ENCODE measurements at regions not wholly inside any gene's neighbourhood (a gene's known extent, or its start where the extent isn't known, plus 50 kb on each side); places are given as distances from the start of the nearest gene placed in this dataset.

- TF ChIP-seq CTCF (conservative IDR thresholded peaks at IDR 0.05; ENCODE audit: low read depth, low read length) = no peak
- no peak for DNase-seq (ENCODE audit: low read depth)
- no peak overlapping the region for H3K4me3 ChIP-seq (ENCODE audit: low read length)
Measured at GRCh38 chr6:54646951-54647664, 199.5 kb upstream of the FAM83B start.

GRCh38 chr6:54654381-54654780, 192.2 kb upstream of the FAM83B start:
- no peak for DNase-seq (ENCODE audit: low read depth)
- no peak for TF ChIP-seq CTCF (conservative IDR thresholded peaks at IDR 0.05; ENCODE audit: low read depth, low read length)
- H3K4me3 ChIP-seq (ENCODE audit: low read length) = no peak overlapping the region

GRCh38 chr6:54655162-54655561, 191.4 kb upstream of the FAM83B start:
- no peak for TF ChIP-seq CTCF (conservative IDR thresholded peaks at IDR 0.05; ENCODE audit: low read depth, low read length)
- no peak overlapping the region for H3K4me3 ChIP-seq (ENCODE audit: low read length)
- no peak for DNase-seq (ENCODE audit: low read depth)

GRCh38 chr6:54665278-54665677, 181.3 kb upstream of the FAM83B start:
- no peak for DNase-seq (ENCODE audit: low read depth)
- no peak overlapping the region for H3K4me3 ChIP-seq (ENCODE audit: low read length)
- TF ChIP-seq CTCF (conservative IDR thresholded peaks at IDR 0.05; ENCODE audit: low read depth, low read length) = no peak

GRCh38 chr6:54680531-54680930, 166.0 kb upstream of the FAM83B start:
- H3K4me3 ChIP-seq (ENCODE audit: low read length) = no peak overlapping the region
- no peak for TF ChIP-seq CTCF (conservative IDR thresholded peaks at IDR 0.05; ENCODE audit: low read depth, low read length)

GRCh38 chr6:54681267-54681666, 165.3 kb upstream of the FAM83B start:
- no peak for TF ChIP-seq CTCF (conservative IDR thresholded peaks at IDR 0.05; ENCODE audit: low read depth, low read length)
- no peak overlapping the region for H3K4me3 ChIP-seq (ENCODE audit: low read length)
- DNase-seq (ENCODE audit: low read depth) = no peak

More at GRCh38 chr6:54680531-54680930, 166.0 kb upstream of the FAM83B start:
- no peak for DNase-seq (ENCODE audit: low read depth)

GRCh38 chr6:54681987-54682386, 164.6 kb upstream of the FAM83B start:
- no peak for TF ChIP-seq CTCF (conservative IDR thresholded peaks at IDR 0.05; ENCODE audit: low read depth, low read length)

More at GRCh38 chr6:54681987-54682386, 164.6 kb upstream of the FAM83B start:
- H3K4me3 ChIP-seq (ENCODE audit: low read length) = no peak overlapping the region
- DNase-seq (ENCODE audit: low read depth) = no peak

Measured in retinal pigment epithelial cell (primary cell).